Mesenchymal stem cell (in vitro differentiated cells and primary cell): ENCODE measurements at regions not wholly inside any gene's neighbourhood (a gene's known extent, or its start where the extent isn't known, plus 50 kb on each side); places are given as distances from the start of the nearest gene placed in this dataset.
A peak's percentile ranks its signal among the peaks of the same experiment; 100 is the strongest.

Source experiments
- DNase-seq: peaks from one replicate; pipeline ENCODE4 v3.0.0-alpha.2; 2013
- H2AFZ ChIP-seq: one replicate; pipeline ENCODE4 v1.6.1; 2013; ENCODE audit warnings: low read depth, mild to moderate bottlenecking, control low read depth, inconsistent platforms, low read length, moderate library complexity
- H2AK5ac ChIP-seq: 2 replicates; pipeline ENCODE4 v1.6.1; 2013; ENCODE audit warnings: low read length, moderate library complexity, mild to moderate bottlenecking, inconsistent platforms; ENCODE audit not compliant: severe bottlenecking
- H2BK120ac ChIP-seq: one replicate; pipeline ENCODE4 v1.6.1; 2013; ENCODE audit warnings: low read depth, mild to moderate bottlenecking, inconsistent platforms, low read length, moderate library complexity
- H2BK12ac ChIP-seq, 2 experiments: one replicate each; pipeline ENCODE4 v1.6.1; 2013; ENCODE audit warnings: inconsistent platforms in 2 of 2, low read length in 2 of 2, mild to moderate bottlenecking in 2 of 2, moderate library complexity in 2 of 2, control low read depth in 1 of 2
- H2BK15ac ChIP-seq: one replicate; pipeline ENCODE4 v1.6.1; 2013; ENCODE audit warnings: mild to moderate bottlenecking, low read depth, inconsistent platforms; ENCODE audit not compliant: poor library complexity, severe bottlenecking
- H2BK5ac ChIP-seq: 2 replicates; pipeline ENCODE4 v1.6.1; 2013; ENCODE audit warnings: low read depth, mild to moderate bottlenecking, low read length, control low read depth, inconsistent platforms; ENCODE audit not compliant: poor library complexity, severe bottlenecking
- H3K14ac ChIP-seq, 2 experiments: one replicate each; pipeline ENCODE4 v1.6.1; 2013; ENCODE audit warnings: inconsistent platforms in 2 of 2, low read length in 2 of 2, control low read depth in 1 of 2, mild to moderate bottlenecking in 1 of 2, moderate library complexity in 1 of 2
- H3K18ac ChIP-seq, 2 experiments: one replicate each; pipeline ENCODE4 v1.6.1; 2013; ENCODE audit warnings: inconsistent platforms in 2 of 2, low read length in 2 of 2, control low read depth in 1 of 2, low read depth in 1 of 2, mild to moderate bottlenecking in 1 of 2
- H3K23ac ChIP-seq, 2 experiments: one replicate each; pipeline ENCODE4 v1.6.1; 2013; ENCODE audit warnings: inconsistent platforms in 2 of 2, low read length in 2 of 2, mild to moderate bottlenecking in 2 of 2, moderate library complexity in 2 of 2, control low read depth in 1 of 2
- H3K27ac ChIP-seq: 2 replicates; pipeline ENCODE4 v1.5.1; 2013; ENCODE audit warnings: mild to moderate bottlenecking, moderate library complexity, low read length, control low read depth, inconsistent platforms; ENCODE audit not compliant: poor library complexity, severe bottlenecking
- H3K27me3 ChIP-seq, 2 experiments: 2 replicates each; pipeline versions ENCODE4 v1.6.1 to v1.7.0; 2013; ENCODE audit warnings: low read length in 2 of 2, mild to moderate bottlenecking in 2 of 2, moderate library complexity in 2 of 2, control low read depth in 1 of 2, inconsistent platforms in 1 of 2; ENCODE audit not compliant: control insufficient read depth in 1 of 2, insufficient read depth in 1 of 2
- H3K36me3 ChIP-seq, 2 experiments: 2 replicates each; pipeline versions ENCODE4 v1.6.1 to v1.7.0; 2013; ENCODE audit warnings: low read length in 2 of 2, control low read depth in 1 of 2, inconsistent platforms in 1 of 2, low read depth in 1 of 2, mild to moderate bottlenecking in 1 of 2; ENCODE audit not compliant: insufficient read depth in 2 of 2, control insufficient read depth in 1 of 2
- H3K4ac ChIP-seq, 2 experiments: one replicate each; pipeline ENCODE4 v1.6.1; 2013; ENCODE audit warnings: inconsistent platforms in 2 of 2, low read length in 2 of 2, mild to moderate bottlenecking in 2 of 2, moderate library complexity in 2 of 2, control low read depth in 1 of 2, low read depth in 1 of 2
- H3K4me1 ChIP-seq: 2 replicates; pipeline ENCODE4 v1.6.1; 2013; ENCODE audit warnings: low read depth, low read length, control low read depth; ENCODE audit not compliant: control insufficient read depth, insufficient read depth
- H3K4me2 ChIP-seq: 2 replicates; pipeline ENCODE4 v1.6.1; 2013; ENCODE audit warnings: low read length, mild to moderate bottlenecking, inconsistent platforms; ENCODE audit not compliant: poor library complexity, severe bottlenecking
- H3K4me3 ChIP-seq, 2 experiments: 2 replicates each; pipeline versions ENCODE4 v1.5.1 to v1.7.0; 2013; ENCODE audit warnings: low read length in 2 of 2, mild to moderate bottlenecking in 2 of 2, control low read depth in 1 of 2, low read depth in 1 of 2; ENCODE audit not compliant: insufficient read depth in 1 of 2
- H3K79me1 ChIP-seq: replicated peaks from 2 replicates; pipeline ENCODE4 v1.6.1; 2013; ENCODE audit warnings: mild to moderate bottlenecking, control low read depth, low read length, inconsistent platforms; ENCODE audit not compliant: poor library complexity, severe bottlenecking
- H3K9ac ChIP-seq: 2 replicates; pipeline ENCODE4 v1.7.0; 2013; ENCODE audit warnings: mild to moderate bottlenecking, low read length, moderate library complexity
- H3K9me3 ChIP-seq: 2 replicates; pipeline ENCODE4 v1.7.0; 2013; ENCODE audit warnings: mild to moderate bottlenecking, low read length; ENCODE audit not compliant: control insufficient read depth
- H4K8ac ChIP-seq: one replicate; pipeline ENCODE4 v1.6.1; 2013; ENCODE audit warnings: inconsistent platforms, mild to moderate bottlenecking, low read length, moderate library complexity
- H4K91ac ChIP-seq: one replicate; pipeline ENCODE4 v1.6.1; 2013; ENCODE audit warnings: mild to moderate bottlenecking, low read length, inconsistent platforms
- WGBS: methylation state at CpG from one replicate; pipeline ENCODE4 v1.1.7; 2013; ENCODE audit warnings: mixed read lengths; 5-methylcytosine and 5-hydroxymethylcytosine counted together

DNA sequence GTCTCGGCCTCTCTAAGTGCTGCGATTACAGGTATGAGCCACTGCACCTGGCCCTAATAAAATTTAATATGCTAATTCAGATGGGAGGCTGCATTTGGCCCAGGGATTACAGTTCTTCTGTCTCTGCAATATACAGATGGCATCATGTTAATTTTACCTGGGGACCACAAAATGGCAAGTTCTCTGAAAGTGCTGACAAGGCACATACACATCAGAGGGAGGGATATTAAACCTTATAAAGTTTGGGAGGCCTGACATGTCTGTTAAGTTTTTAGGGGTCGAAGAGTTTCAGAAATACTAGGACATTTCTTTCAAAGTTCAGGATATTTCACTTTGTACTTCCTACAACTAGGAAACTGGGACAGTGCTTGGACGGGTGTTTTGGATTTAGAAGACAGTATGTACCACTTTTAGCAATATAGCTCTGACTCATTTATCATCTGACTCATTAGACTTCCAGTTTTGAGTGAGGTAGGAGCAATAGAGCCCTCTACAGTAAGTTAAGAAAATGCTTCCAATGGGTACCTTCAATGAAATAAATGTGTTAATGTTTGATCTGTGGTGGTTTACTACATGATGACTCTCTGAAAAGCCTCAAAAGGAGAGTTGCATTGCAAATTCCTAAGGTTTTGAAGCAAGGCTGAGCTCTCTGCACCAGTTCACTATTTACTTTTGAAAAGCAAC, 981.0 kb upstream of the HS3ST1 start:
- Histone ChIP-seq H3K4me3 (no peak overlapping the region), H2BK5ac (no peak overlapping the region), H4K91ac (no peak overlapping the region), H2AK5ac (no peak overlapping the region), H2BK120ac (no peak overlapping the region), H4K8ac (no peak overlapping the region), H3K4me1 (no peaks in the 10 kb centered on the region), H3K23ac (no peak overlapping the region), H3K9me3 (peaks cover 3% of the 10 kb centered on the region), H3K14ac (no peak overlapping the region), H3K4me2 (no peak overlapping the region), H3K27ac (no peak overlapping the region), H3K79me1 (no peaks in the 10 kb centered on the region), H3K4ac (no peak overlapping the region), H3K18ac (no peak overlapping the region), H2BK15ac (no peak overlapping the region), H3K27me3 (no peaks in the 10 kb centered on the region), H2AFZ (no peak overlapping the region), H2BK12ac (no peak overlapping the region), H3K36me3 (no peaks in the 10 kb centered on the region), H3K9ac (no peak overlapping the region)
- peak; percentile 53 for DNase-seq
- WGBS = 97% methylated on average over 2 of the region's 4 CpGs

- no peak overlapping the region for H3K9ac ChIP-seq
Observed at GRCh38 chr4:12408364-12408763, 979.7 kb upstream of the HS3ST1 start.

DNA sequence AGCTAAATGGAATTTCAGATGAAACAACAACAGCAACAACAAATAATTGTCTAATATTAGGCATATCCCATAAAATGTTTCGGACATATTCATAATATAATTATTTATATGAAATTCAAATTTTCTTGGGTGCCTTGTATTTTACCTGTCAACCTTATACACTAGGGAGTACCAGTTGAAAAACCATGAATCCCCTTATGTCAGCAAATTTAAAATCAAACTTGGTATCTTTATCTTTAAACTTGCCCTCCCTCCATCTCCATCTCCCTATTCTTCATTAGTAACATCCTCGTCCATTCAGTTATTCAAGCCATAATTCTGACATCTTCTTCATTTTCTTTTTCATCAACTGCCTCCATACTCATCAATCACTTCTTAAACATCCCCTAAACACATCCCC, 974.5 kb upstream of the HS3ST1 start:
- H3K4me3 ChIP-seq = no peak overlapping the region
- H3K23ac ChIP-seq = no peak overlapping the region
- H3K4me2 ChIP-seq = no peak overlapping the region
- no peak overlapping the region for H2BK15ac ChIP-seq
- no peak overlapping the region for H3K14ac ChIP-seq
- H3K79me1 ChIP-seq = no peaks in the 10 kb centered on the region
- no peak overlapping the region for H2BK120ac ChIP-seq
- H2AK5ac ChIP-seq = no peak overlapping the region
- 77% methylated on average over 1 of the region's 2 CpGs for whole genome bisulfite sequencing
- H3K27me3 ChIP-seq = no peaks in the 10 kb centered on the region
- H3K36me3 ChIP-seq = no peaks in the 10 kb centered on the region
- H2BK12ac ChIP-seq = no peak overlapping the region
- H3K9me3 ChIP-seq = no peaks in the 10 kb centered on the region
- no peak overlapping the region for H2BK5ac ChIP-seq
- H4K91ac ChIP-seq = no peak overlapping the region
- no peak overlapping the region for H3K4ac ChIP-seq
- no peak overlapping the region for H3K9ac ChIP-seq
- H3K4me1 ChIP-seq = no peaks in the 10 kb centered on the region
- H4K8ac ChIP-seq = no peak overlapping the region
- H3K27ac ChIP-seq = no peak overlapping the region
- no peak overlapping the region for H3K18ac ChIP-seq
- DNase-seq = no peak
- no peak overlapping the region for H2AFZ ChIP-seq

More at GRCh38 chr4:12408364-12408763, 979.7 kb upstream of the HS3ST1 start:
- Histone ChIP-seq H3K27ac (no peak overlapping the region), H3K9me3 (peaks cover 3% of the 10 kb centered on the region), H3K79me1 (no peaks in the 10 kb centered on the region), H2BK15ac (no peak overlapping the region), H3K27me3 (no peaks in the 10 kb centered on the region), H3K4me3 (no peak overlapping the region), H3K4ac (no peak overlapping the region), H2AK5ac (no peak overlapping the region), H3K23ac (no peak overlapping the region), H2BK120ac (no peak overlapping the region), H3K4me2 (no peak overlapping the region), H3K4me1 (no peaks in the 10 kb centered on the region), H2BK5ac (no peak overlapping the region), H3K36me3 (no peaks in the 10 kb centered on the region), H3K18ac (no peak overlapping the region), H4K8ac (no peak overlapping the region), H2AFZ (no peak overlapping the region), H4K91ac (no peak overlapping the region), H3K14ac (no peak overlapping the region), H2BK12ac (no peak overlapping the region)
- no peak for DNase-seq
- 100% methylated on average over 1 of the region's 1 CpG for WGBS

DNA sequence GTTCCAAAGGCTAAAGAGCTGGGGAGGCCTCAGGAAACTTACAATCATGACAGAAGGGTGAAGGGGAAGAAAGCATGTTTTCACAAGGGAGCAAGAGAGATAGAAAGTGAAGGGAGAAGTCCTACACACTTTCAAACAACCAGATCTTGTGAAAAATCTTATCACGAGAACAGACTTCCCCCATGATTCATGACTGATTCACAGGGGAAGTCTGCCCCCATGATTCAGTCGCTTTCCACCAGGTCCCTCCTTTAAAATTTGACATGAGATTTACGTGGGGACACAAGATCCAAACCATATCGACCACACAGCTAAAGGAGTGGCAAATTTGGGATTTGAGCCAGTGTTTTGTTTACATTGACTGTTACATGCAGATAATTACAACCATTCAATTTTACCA, 971.1 kb upstream of the HS3ST1 start:
- Histone ChIP-seq H3K4ac (no peak overlapping the region), H3K18ac (no peak overlapping the region), H3K23ac (no peak overlapping the region), H3K27ac (no peak overlapping the region), H3K9ac (peak overlapping the region; percentile 14), H2BK5ac (no peak overlapping the region), H2AFZ (no peak overlapping the region), H4K8ac (no peak overlapping the region), H3K79me1 (no peaks in the 10 kb centered on the region), H2BK120ac (no peak overlapping the region), H2BK15ac (no peak overlapping the region), H2BK12ac (no peak overlapping the region), H3K4me2 (no peak overlapping the region), H4K91ac (no peak overlapping the region), H3K14ac (no peak overlapping the region), H3K9me3 (no peaks in the 10 kb centered on the region), H2AK5ac (no peak overlapping the region), H3K27me3 (no peaks in the 10 kb centered on the region), H3K36me3 (no peaks in the 10 kb centered on the region), H3K4me3 (no peak overlapping the region), H3K4me1 (no peaks in the 10 kb centered on the region)
- 11% methylated on average over 1 of the region's 4 CpGs for WGBS
- DNase-seq = peak; percentile 17
